Activated CD4-positive, alpha-beta memory T cell treated with anti-CD3 and anti-CD28 coated beads for 36 hours (primary cell): ENCODE measurements at regions not wholly inside any gene's neighbourhood (a gene's known extent, or its start where the extent isn't known, plus 50 kb on each side); places are given as distances from the start of the nearest gene placed in this dataset.

Source experiments
- CTCF ChIA-PET: fragments of 350-600 bp; sonication (Branson Sonifier 250); formaldehyde crosslinking; loops from one replicate; lab custom pipeline; 2021; ENCODE audit warnings: antibody characterized with exemption, inconsistent platforms; lab: Charles Lee
- POLR2A ChIA-PET: fragments of 350-600 bp; sonication (Branson Sonifier 250); formaldehyde crosslinking; loops from one replicate; lab custom pipeline; 2021; ENCODE audit warnings: antibody characterized with exemption; lab: Charles Lee
- DNase-seq: peaks from one replicate; pipeline ENCODE4 v3.0.0-alpha.2; 2020
- H3K27ac Mint-ChIP-seq: one replicate; pipeline ENCODE4 v1.8.0; 2021; ENCODE audit warnings: mixed read lengths
- H3K27me3 Mint-ChIP-seq: one replicate; pipeline ENCODE4 v1.8.0; 2021; ENCODE audit warnings: mixed read lengths
- H3K36me3 Mint-ChIP-seq: one replicate; pipeline ENCODE4 v1.8.0; 2021; ENCODE audit warnings: mixed read lengths
- H3K4me1 Mint-ChIP-seq: one replicate; pipeline ENCODE4 v1.8.0; 2021; ENCODE audit warnings: low read depth, mixed read lengths
- H3K4me3 Mint-ChIP-seq: one replicate; pipeline ENCODE4 v1.8.0; 2021; ENCODE audit warnings: mild to moderate bottlenecking, mixed read lengths
- H3K9me3 Mint-ChIP-seq: one replicate; pipeline ENCODE4 v1.8.0; 2021; ENCODE audit warnings: mixed read lengths
- intact Hi-C: fragments of 100-400 bp; cut with micrococcal nuclease; formaldehyde crosslinking; loops from one replicate; pipeline ENCODE4 v1.15.1; 2023

- Mint-ChIP-seq H3K27me3 (no peaks in the 10 kb centered on the region), H3K4me3 (no peak overlapping the region), H3K9me3 (peaks cover 6% of the 10 kb centered on the region), H3K4me1 (no peaks in the 10 kb centered on the region), H3K36me3 (no peaks in the 10 kb centered on the region), H3K27ac (no peak overlapping the region)
- POLR2A ChIA-PET = no interaction called here
- no peak for DNase-seq
- intact Hi-C loops = no loop called here
- CTCF ChIA-PET = no interaction called here
Observed at GRCh38 chr13:53499576-53500133, 471.0 kb downstream of the OLFM4 start.

- ChIA-PET POLR2A (no interaction called here), CTCF (no interaction called here)
- Mint-ChIP-seq H3K36me3 (no peaks in the 10 kb centered on the region), H3K4me1 (no peaks in the 10 kb centered on the region), H3K27ac (no peak overlapping the region), H3K4me3 (no peak overlapping the region), H3K9me3 (peaks cover 4% of the 10 kb centered on the region), H3K27me3 (no peaks in the 10 kb centered on the region)
- no peak for DNase-seq
- intact Hi-C loops = no loop called here
Observed at GRCh38 chr13:53501387-53501786, 472.8 kb downstream of the OLFM4 start.

GRCh38 chr13:53507741-53508140, 479.1 kb downstream of the OLFM4 start:
- peaks cover 4% of the 10 kb centered on the region for H3K9me3 Mint-ChIP-seq
- no peak overlapping the region for H3K27ac Mint-ChIP-seq
- H3K4me1 Mint-ChIP-seq = no peaks in the 10 kb centered on the region
- intact Hi-C loops = no loop called here
- H3K27me3 Mint-ChIP-seq = no peaks in the 10 kb centered on the region
- CTCF ChIA-PET = no interaction called here
- no peaks in the 10 kb centered on the region for H3K36me3 Mint-ChIP-seq
- H3K4me3 Mint-ChIP-seq = no peak overlapping the region
- DNase-seq = no peak
- POLR2A ChIA-PET = no interaction called here

- H3K27ac Mint-ChIP-seq = no peak overlapping the region
Observed at GRCh38 chr13:53512635-53513034, 484.0 kb downstream of the OLFM4 start.

GRCh38 chr13:53513226-53513625, 484.6 kb downstream of the OLFM4 start:
- intact Hi-C loops = no loop called here
- ChIA-PET POLR2A (no interaction called here), CTCF (no interaction called here)
- Mint-ChIP-seq H3K27ac (no peak overlapping the region), H3K4me3 (no peak overlapping the region), H3K36me3 (no peaks in the 10 kb centered on the region), H3K27me3 (no peaks in the 10 kb centered on the region), H3K4me1 (no peaks in the 10 kb centered on the region), H3K9me3 (no peaks in the 10 kb centered on the region)
- DNase-seq = no peak

More at GRCh38 chr13:53512635-53513034, 484.0 kb downstream of the OLFM4 start:
- DNase-seq = no peak
- Mint-ChIP-seq H3K36me3 (no peaks in the 10 kb centered on the region), H3K4me3 (no peak overlapping the region), H3K27me3 (no peaks in the 10 kb centered on the region), H3K9me3 (no peaks in the 10 kb centered on the region), H3K4me1 (no peaks in the 10 kb centered on the region)
- ChIA-PET POLR2A (no interaction called here), CTCF (no interaction called here)
- intact Hi-C loops = no loop called here

- Mint-ChIP-seq H3K9me3 (no peaks in the 10 kb centered on the region), H3K27me3 (no peaks in the 10 kb centered on the region), H3K27ac (no peak overlapping the region), H3K4me3 (no peak overlapping the region), H3K4me1 (no peaks in the 10 kb centered on the region), H3K36me3 (no peaks in the 10 kb centered on the region)
- DNase-seq = no peak
- ChIA-PET POLR2A (no interaction called here), CTCF (no interaction called here)
- intact Hi-C loops = no loop called here
Observed at GRCh38 chr13:53520132-53520531, 491.5 kb downstream of the OLFM4 start.

GRCh38 chr13:53522034-53522433, 493.4 kb downstream of the OLFM4 start:
- no peaks in the 10 kb centered on the region for H3K27me3 Mint-ChIP-seq
- no peaks in the 10 kb centered on the region for H3K36me3 Mint-ChIP-seq
- H3K9me3 Mint-ChIP-seq = no peaks in the 10 kb centered on the region
- ChIA-PET CTCF (interaction anchor here (0.6 kb wide), 1 partner anchor 202 kb away, joined by 3 read pairs; no protein-coding TSS in a partner anchor), POLR2A (no interaction called here)
- H3K4me1 Mint-ChIP-seq = no peaks in the 10 kb centered on the region
- intact Hi-C loops = no loop called here
- H3K27ac Mint-ChIP-seq = no peak overlapping the region
- DNase-seq = no peak
- no peak overlapping the region for H3K4me3 Mint-ChIP-seq

- Mint-ChIP-seq H3K27me3 (no peaks in the 10 kb centered on the region), H3K4me1 (no peaks in the 10 kb centered on the region), H3K36me3 (no peaks in the 10 kb centered on the region), H3K9me3 (peaks cover 2% of the 10 kb centered on the region), H3K4me3 (no peak overlapping the region), H3K27ac (no peak overlapping the region)
- DNase-seq = no peak
- ChIA-PET POLR2A (no interaction called here), CTCF (no interaction called here)
- intact Hi-C loops = no loop called here
Observed at GRCh38 chr13:53537586-53537985, 509.0 kb downstream of the OLFM4 start.

GRCh38 chr13:53545340-53545941, 516.8 kb downstream of the OLFM4 start:
- intact Hi-C loops = no loop called here
- no peak overlapping the region for H3K4me3 Mint-ChIP-seq
- H3K9me3 Mint-ChIP-seq = peaks cover 8% of the 10 kb centered on the region
- no peak for DNase-seq
- no peaks in the 10 kb centered on the region for H3K27me3 Mint-ChIP-seq
- POLR2A ChIA-PET = no interaction called here
- H3K36me3 Mint-ChIP-seq = no peaks in the 10 kb centered on the region
- CTCF ChIA-PET = no interaction called here
- no peak overlapping the region for H3K27ac Mint-ChIP-seq
- no peaks in the 10 kb centered on the region for H3K4me1 Mint-ChIP-seq

GRCh38 chr13:53560556-53560955, 531.9 kb downstream of the OLFM4 start:
- intact Hi-C loops = no loop called here
- no peak overlapping the region for H3K27ac Mint-ChIP-seq
- ChIA-PET CTCF (no interaction called here), POLR2A (no interaction called here)
- H3K4me1 Mint-ChIP-seq = no peaks in the 10 kb centered on the region
- DNase-seq = no peak
- H3K27me3 Mint-ChIP-seq = no peaks in the 10 kb centered on the region
- no peaks in the 10 kb centered on the region for H3K36me3 Mint-ChIP-seq
- no peak overlapping the region for H3K4me3 Mint-ChIP-seq
- peaks cover 4% of the 10 kb centered on the region for H3K9me3 Mint-ChIP-seq

GRCh38 chr13:53562419-53562818, 533.8 kb downstream of the OLFM4 start:
- peaks cover under 1% of the 10 kb centered on the region for H3K9me3 Mint-ChIP-seq
- no peak for DNase-seq
- no peak overlapping the region for H3K4me3 Mint-ChIP-seq
- H3K4me1 Mint-ChIP-seq = no peaks in the 10 kb centered on the region
- POLR2A ChIA-PET = no interaction called here
- H3K27me3 Mint-ChIP-seq = no peaks in the 10 kb centered on the region
- intact Hi-C loops = no loop called here
- H3K36me3 Mint-ChIP-seq = no peaks in the 10 kb centered on the region
- no peak overlapping the region for H3K27ac Mint-ChIP-seq
- CTCF ChIA-PET = no interaction called here

- ChIA-PET POLR2A (no interaction called here), CTCF (no interaction called here)
- no peaks in the 10 kb centered on the region for H3K4me1 Mint-ChIP-seq
- no peak for DNase-seq
- H3K27me3 Mint-ChIP-seq = no peaks in the 10 kb centered on the region
- no peaks in the 10 kb centered on the region for H3K36me3 Mint-ChIP-seq
- no peak overlapping the region for H3K4me3 Mint-ChIP-seq
- no peak overlapping the region for H3K27ac Mint-ChIP-seq
- intact Hi-C loops = no loop called here
- H3K9me3 Mint-ChIP-seq = peaks cover 2% of the 10 kb centered on the region
Observed at GRCh38 chr13:53568491-53568890, 539.9 kb downstream of the OLFM4 start.

- CTCF ChIA-PET = no interaction called here
Observed at GRCh38 chr13:53569453-53569852, 540.8 kb downstream of the OLFM4 start.

More at GRCh38 chr13:53569453-53569852, 540.8 kb downstream of the OLFM4 start:
- intact Hi-C loops = no loop called here
- Mint-ChIP-seq H3K27ac (no peak overlapping the region), H3K4me3 (no peak overlapping the region), H3K36me3 (no peaks in the 10 kb centered on the region), H3K27me3 (no peaks in the 10 kb centered on the region), H3K4me1 (no peaks in the 10 kb centered on the region), H3K9me3 (peaks cover 2% of the 10 kb centered on the region)
- DNase-seq = no peak
- POLR2A ChIA-PET = no interaction called here
